Fibroblast of skin of scalp (primary cell): ENCODE measurements at regions not wholly inside any gene's neighbourhood (a gene's known extent, or its start where the extent isn't known, plus 50 kb on each side); places are given as distances from the start of the nearest gene placed in this dataset.
"Not testable (repeated sequence)": the region's sequence is repeated elsewhere in the genome, so short reads cannot be mapped to it uniquely, and the experiment has no call there.

Experiments
- DNase-seq: peaks from one replicate; pipeline ENCODE4 v3.0.0-alpha.2; 2013

- no peak for DNase-seq
Measured at GRCh38 chr6:22349051-22349450, 52.2 kb upstream of the PRL start.

GRCh38 chr6:22349528-22349927 is 52.7 kb upstream of the PRL start:
- DNase-seq = no peak

- DNase-seq = peak; percentile 70
Measured at GRCh38 chr6:22350109-22350508, 53.3 kb upstream of the PRL start.

GRCh38 chr6:22353101-22353500 is 56.3 kb upstream of the PRL start:
- no peak for DNase-seq

- DNase-seq = no peak
Measured at GRCh38 chr6:22356362-22356940, 59.6 kb upstream of the PRL start.

- DNase-seq = no peak
Measured at GRCh38 chr6:22357724-22358189, 60.9 kb upstream of the PRL start.

GRCh38 chr6:22361576-22361975 is 64.7 kb upstream of the PRL start:
- DNase-seq = no peak

- DNase-seq = no peak
Measured at GRCh38 chr6:22362361-22362760, 65.5 kb upstream of the PRL start.

- DNase-seq = no peak
Measured at GRCh38 chr6:22363166-22363713, 66.4 kb upstream of the PRL start.

GRCh38 chr6:22363714-22364239 is 66.9 kb upstream of the PRL start:
- DNase-seq = peak; percentile 61

GRCh38 chr6:22364306-22364705 is 67.5 kb upstream of the PRL start:
- peak; percentile 67 for DNase-seq

- DNase-seq = peak; percentile 45
Measured at GRCh38 chr6:22366214-22366613, 69.4 kb upstream of the PRL start.

- peak; percentile 80 for DNase-seq
Measured at GRCh38 chr6:22367346-22367745, 70.5 kb upstream of the PRL start.

- DNase-seq = no peak
Measured at GRCh38 chr6:22368794-22369193, 72.0 kb upstream of the PRL start.

- no peak for DNase-seq
Measured at GRCh38 chr6:22372922-22373321, 76.1 kb upstream of the PRL start.

- not testable (repeated sequence) for DNase-seq
Measured at GRCh38 chr6:22374950-22375349, 78.1 kb upstream of the PRL start.

- DNase-seq = not testable (repeated sequence)
Measured at GRCh38 chr6:22376293-22376692, 79.5 kb upstream of the PRL start.

- not testable (repeated sequence) for DNase-seq
Measured at GRCh38 chr6:22378536-22378935, 81.7 kb upstream of the PRL start.

- DNase-seq = no peak
Measured at GRCh38 chr6:22380236-22380635, 83.4 kb upstream of the PRL start.

GRCh38 chr6:22381845-22382544 is 85.2 kb upstream of the PRL start:
- no peak for DNase-seq

- no peak for DNase-seq
Measured at GRCh38 chr6:22383016-22383415, 86.2 kb upstream of the PRL start.

- peak; percentile 84 for DNase-seq
Measured at GRCh38 chr6:22392711-22393110, 95.9 kb upstream of the PRL start.

GRCh38 chr6:22394691-22395090 is 97.9 kb upstream of the PRL start:
- DNase-seq = no peak

- no peak for DNase-seq
Measured at GRCh38 chr6:22399693-22400092, 102.9 kb upstream of the PRL start.
